NCI-H1436 (cell line): ENCODE measurements at regions not wholly inside any gene's neighbourhood (a gene's known extent, or its start where the extent isn't known, plus 50 kb on each side); places are given as distances from the start of the nearest gene placed in this dataset.
"Not testable (repeated sequence)": the region's sequence is repeated elsewhere in the genome, so short reads cannot be mapped to it uniquely, and the experiment has no call there.

Source experiments
- DNase-seq: peaks from one replicate; lab custom pipeline; 2025; lab: John Stamatoyannopoulos, UW

DNA sequence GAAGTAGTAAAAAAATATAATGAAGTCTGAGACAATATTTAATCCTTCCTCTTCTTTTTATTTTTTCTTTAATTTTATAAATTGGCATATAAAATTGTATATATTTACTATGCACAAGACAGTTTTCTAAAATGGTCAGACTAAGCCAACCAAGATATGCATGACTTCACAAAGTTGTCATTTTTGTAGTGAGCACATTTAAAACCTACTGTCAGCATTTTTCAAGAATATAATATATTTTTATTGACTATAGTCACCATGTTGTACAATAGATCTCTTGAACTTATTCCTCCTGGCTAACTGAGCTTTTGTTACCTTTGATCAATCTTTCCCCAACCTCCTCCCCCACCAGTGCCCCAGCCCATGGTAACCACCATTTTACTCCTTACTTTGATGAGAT is 129.2 kb downstream of the ATP6V1G3 start:
- no peak for DNase-seq

DNA sequence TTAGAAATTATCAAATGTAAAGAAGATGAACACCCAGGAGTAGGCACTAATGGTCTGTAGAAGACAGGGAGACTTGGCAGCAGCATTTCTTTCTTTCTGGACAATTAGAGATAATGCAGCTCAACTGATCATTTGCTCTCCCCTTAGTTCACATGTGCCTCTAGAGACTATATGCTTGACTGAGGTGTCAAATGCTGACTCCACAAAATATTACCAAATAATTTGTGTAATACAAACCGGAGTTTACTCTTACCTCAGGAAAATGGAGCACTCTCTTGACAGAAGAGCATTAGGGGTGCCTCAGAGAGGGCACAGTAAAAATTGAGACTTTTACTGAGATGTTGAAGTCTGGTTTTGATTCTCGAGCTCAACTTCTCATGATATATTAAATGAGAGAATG is 131.8 kb downstream of the ATP6V1G3 start:
- no peak for DNase-seq

DNA sequence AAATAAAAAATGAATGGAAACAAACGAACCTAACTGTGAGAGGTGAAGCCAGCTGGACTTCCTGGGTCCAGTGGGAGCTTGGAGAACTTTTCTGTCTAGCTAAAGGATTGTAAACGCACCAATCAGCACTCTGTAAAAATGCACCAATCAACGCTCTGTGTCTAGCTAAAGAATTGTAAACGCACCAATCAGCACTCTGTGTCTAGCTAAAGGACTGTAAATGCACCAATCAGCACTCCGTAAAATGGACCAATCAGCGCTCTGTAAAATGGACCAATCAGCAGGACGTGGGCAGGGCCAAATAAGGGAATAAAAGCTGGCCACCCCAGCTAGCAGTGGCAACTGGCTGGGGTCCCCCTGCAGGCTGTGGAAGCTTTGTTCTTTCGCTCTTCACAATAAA is 135.8 kb downstream of the ATP6V1G3 start:
- DNase-seq = not testable (repeated sequence)

DNA sequence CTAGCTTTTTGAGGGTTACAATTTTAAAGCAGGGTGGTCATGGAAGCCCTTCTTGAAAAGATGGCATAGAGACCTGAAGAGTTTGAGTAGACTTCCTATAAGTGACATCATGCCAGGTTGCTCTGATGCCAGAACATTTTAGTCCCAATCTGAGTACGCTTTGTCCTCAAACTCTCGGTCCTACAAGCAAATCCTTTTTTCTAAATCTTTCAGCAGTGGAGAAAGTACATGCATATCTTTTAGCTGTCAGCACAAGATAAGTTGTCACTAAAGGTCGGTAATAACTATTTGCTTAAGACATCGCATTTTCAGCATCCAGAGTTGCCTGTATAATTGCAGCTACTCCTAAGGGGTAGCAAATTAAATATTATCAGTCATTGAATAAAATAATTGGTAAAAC is 140.4 kb downstream of the ATP6V1G3 start:
- no peak for DNase-seq

DNA sequence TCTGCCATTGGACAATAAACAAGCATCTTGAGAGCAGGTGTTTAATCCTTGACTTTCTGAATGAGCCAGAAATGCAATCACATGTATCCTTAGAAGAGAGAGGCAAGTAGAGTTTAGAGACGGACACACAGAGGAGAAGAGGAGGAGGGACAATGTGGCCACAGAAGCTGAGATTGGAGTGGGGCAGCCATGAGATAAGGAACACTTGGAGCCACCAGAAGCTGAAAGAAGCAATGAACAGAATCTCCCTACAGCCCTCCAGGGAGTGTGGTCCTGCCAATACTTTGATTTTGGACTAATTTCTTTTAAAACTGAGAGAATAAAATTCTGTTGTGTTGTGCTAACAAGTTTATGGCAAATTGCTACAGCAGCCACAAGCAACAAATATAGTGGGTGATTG is 141.0 kb downstream of the ATP6V1G3 start:
- DNase-seq = no peak

DNA sequence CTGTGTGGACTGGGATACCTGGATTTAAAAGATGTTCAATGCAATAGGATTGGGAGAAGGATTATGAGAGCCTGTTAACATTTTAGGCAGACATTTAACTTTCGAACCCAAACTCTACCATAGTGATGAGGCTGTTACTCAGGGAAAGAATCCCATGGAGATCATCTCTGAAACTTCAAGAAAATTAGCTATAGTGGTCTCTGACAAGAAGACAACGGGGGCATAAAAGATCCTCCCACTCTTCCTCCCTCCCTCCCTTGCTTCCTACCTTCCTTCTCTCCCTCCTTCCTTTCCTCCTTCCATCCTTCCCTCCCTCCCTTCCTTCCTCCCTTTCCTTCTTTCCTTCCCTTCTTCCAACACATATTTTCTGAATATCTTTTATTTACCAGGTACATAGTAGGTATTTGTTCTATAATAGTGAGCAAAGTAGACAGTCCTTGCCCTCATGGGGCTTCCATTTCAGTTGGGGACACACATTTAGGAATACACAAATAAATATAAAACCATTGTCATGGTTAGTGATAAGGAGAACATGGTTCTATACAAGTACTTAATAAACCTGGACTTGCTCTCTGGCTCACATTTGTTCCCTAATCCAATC is 143.2 kb downstream of the ATP6V1G3 start:
- no peak for DNase-seq

DNA sequence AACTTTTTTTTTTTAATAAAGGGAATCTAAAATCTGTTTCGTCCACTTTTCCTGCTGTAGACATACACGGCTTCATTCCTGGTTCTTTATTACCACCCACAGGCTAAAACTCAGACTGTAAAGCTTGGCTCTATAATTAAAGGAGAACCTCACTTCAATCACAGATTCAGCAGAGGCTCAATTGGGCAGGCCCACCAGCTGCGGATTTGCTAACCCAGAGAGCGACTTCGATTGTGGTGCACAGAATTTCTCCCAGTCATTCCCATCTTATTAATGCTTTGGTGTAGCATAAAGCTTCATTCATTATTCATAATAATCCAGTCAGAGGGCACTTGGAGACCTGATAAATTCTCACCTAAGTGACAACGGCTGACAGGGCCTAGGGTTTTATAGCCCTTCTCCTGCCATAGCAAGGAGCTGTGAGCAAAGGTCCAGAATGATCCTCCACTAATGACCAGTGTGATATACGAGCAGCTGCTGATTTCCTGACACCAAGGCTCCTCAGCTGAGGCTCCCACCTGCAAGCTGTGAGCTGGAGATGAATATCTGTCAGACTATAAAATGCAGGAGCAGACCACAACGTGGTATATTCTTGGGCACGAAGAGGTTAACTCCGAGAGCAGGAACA is 149.0 kb downstream of the ATP6V1G3 start:
- no peak for DNase-seq

DNA sequence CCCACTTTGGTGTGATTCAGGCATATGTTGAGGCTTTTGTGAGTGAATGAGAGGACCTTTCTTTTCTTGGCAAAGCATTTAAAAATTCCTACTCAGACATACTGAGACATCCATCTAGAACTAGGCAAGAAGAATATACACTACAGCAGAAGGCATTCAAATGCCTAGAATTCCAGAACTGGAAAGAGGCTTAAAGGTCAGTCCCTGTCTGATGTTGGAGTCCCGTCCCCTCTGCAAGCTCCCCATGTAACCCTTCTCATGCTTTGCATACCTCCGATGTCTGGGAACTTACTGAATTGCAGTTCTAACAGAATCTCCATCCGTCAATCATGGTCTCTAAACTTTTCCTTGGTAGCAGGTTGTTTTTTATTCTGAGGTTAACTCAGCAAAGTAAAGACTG is 152.9 kb downstream of the ATP6V1G3 start:
- DNase-seq = no peak

DNA sequence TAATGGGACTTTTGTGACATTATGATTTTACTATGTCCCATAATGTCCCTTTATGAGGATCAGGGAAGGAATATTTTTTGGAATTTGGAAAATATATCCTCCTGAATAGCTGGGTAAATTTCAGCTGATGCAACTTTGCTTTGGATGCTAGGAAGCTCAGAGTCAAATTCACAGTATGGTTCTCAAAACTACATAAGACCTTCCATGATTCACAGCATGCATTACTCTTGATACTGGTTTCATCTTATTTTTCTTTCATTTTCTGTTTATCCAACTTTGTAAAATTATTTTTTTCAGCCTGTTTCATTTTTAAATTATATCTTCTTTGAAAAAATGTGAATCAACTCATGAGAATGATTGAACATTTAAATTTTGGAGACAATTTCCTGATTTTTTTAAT is 160.2 kb downstream of the ATP6V1G3 start:
- DNase-seq = no peak

DNA sequence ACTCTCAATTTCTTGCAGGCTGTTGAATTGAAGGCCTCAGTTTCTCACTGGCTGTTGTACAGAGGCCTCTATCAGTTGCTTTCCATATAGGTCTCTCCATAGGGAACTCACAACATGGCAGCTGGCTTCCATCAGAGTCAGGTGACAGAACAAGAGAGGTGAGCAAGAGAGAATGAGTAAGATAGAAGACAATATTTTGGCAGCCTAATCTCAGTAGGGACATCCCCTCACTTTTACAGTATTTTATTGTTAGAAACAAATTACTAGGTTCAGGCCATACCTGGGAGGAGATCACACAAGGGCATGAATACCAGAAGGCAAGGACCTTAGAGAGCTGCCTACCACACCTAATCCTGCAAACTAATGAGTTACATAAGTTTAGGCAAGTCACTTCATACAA is 162.8 kb downstream of the ATP6V1G3 start:
- DNase-seq = no peak

DNA sequence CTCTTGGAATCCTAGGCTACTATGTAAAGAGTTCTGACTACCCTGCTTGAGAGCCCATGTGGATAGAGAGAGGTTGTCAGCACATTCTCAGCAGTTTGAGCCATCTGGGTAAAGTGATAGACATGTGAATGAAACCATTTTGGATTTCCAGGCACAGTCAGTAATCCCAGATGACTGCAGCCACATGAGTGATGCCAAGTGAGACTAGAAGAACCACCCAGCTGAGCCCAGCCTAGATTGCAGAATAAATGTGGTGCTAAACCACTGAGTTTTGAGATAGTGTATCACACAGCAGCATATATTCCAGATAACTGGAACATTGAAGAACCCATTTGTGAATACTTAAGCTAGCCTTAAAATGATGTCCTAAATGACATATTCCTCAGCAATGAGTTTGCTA is 166.2 kb downstream of the ATP6V1G3 start:
- no peak for DNase-seq

DNA sequence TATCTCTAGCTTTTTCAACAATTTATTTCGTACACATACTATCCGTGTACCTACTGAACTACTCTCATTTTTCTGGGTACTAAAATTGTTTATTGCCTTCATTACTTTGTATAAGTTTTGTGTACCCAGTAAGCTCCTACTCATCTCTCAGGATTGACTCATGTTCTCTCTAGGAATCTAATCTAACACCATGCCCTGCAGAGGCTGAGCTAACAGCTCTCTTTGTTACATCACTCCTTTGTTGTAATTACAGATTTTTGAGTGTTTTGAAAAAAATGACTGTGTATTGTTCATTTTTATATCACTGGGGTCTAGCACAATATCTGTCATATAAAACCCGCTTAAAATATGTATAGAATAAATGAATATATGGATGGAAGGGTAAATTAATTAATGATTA is 167.1 kb downstream of the ATP6V1G3 start:
- no peak for DNase-seq
